HG02938 (cell line): ENCODE measurements at regions not wholly inside any gene's neighbourhood (a gene's known extent, or its start where the extent isn't known, plus 50 kb on each side); places are given as distances from the start of the nearest gene placed in this dataset.
A peak's percentile ranks its signal among the peaks of the same experiment; 100 is the strongest.
"Not testable (repeated sequence)": the region's sequence is repeated elsewhere in the genome, so short reads cannot be mapped to it uniquely, and the experiment has no call there.

Experiments used
- ATAC-seq: cut with Tn5 transposase; IDR thresholded peaks from one replicate; pipeline ENCODE4 v1.9.1; 2021; ENCODE audit warnings: mild to moderate bottlenecking, moderate library complexity; ENCODE audit not compliant: unreplicated experiment

- no peak for ATAC-seq
Measured at GRCh38 chr7:20083781-20084180, 133.4 kb downstream of the MACC1 start.

GRCh38 chr7:20079080-20079479 lies 138.1 kb downstream of the MACC1 start:
- no peak for ATAC-seq

- ATAC-seq, result no peak
Measured at GRCh38 chr7:20076835-20077234, 140.3 kb downstream of the MACC1 start.

- no peak for ATAC-seq
Measured at GRCh38 chr7:20075992-20076820, 141.0 kb downstream of the MACC1 start.

- ATAC-seq, result no peak
Measured at GRCh38 chr7:20075440-20075839, 141.7 kb downstream of the MACC1 start.

GRCh38 chr7:20068004-20068403 lies 149.2 kb downstream of the MACC1 start:
- ATAC-seq, result not testable (repeated sequence)

GRCh38 chr7:20064974-20065862 lies 152.0 kb downstream of the MACC1 start:
- peak; percentile 99 for ATAC-seq

GRCh38 chr7:20064181-20064970 lies 152.8 kb downstream of the MACC1 start:
- ATAC-seq, result no peak

- no peak for ATAC-seq
Measured at GRCh38 chr7:20063644-20064043, 153.5 kb downstream of the MACC1 start.

- no peak for ATAC-seq
Measured at GRCh38 chr7:20062932-20063331, 154.3 kb downstream of the MACC1 start.

GRCh38 chr7:20053334-20054104 lies 163.7 kb downstream of the MACC1 start:
- ATAC-seq, result no peak

GRCh38 chr7:20050241-20050966 lies 166.8 kb downstream of the MACC1 start:
- no peak for ATAC-seq

GRCh38 chr7:20038676-20039075 lies 178.5 kb downstream of the MACC1 start:
- no peak for ATAC-seq

GRCh38 chr7:20035279-20035875 lies 181.8 kb downstream of the MACC1 start:
- ATAC-seq, result no peak

GRCh38 chr7:20033621-20034400 lies 183.4 kb downstream of the MACC1 start:
- ATAC-seq, result no peak

- no peak for ATAC-seq
Measured at GRCh38 chr7:20032741-20033140, 184.4 kb downstream of the MACC1 start.

- ATAC-seq, result no peak
Measured at GRCh38 chr7:20030915-20031362, 186.2 kb downstream of the MACC1 start.

GRCh38 chr7:20030417-20030816 lies 186.8 kb downstream of the MACC1 start:
- ATAC-seq, result peak; percentile 87
